VCaP (cell line): ENCODE measurements at regions not wholly inside any gene's neighbourhood (a gene's known extent, or its start where the extent isn't known, plus 50 kb on each side); places are given as distances from the start of the nearest gene placed in this dataset.

ENCODE experiments used
- H3K27ac ChIP-seq: fragments of 450-650 bp; 2 replicates; pipeline ENCODE4 v1.5.1; 2017
- CTCF ChIP-seq: fragments of 450-650 bp; conservative IDR thresholded peaks from 2 replicates; pipeline ENCODE4 v1.5.1; 2017; ENCODE audit warnings: mild to moderate bottlenecking, moderate library complexity

DNA sequence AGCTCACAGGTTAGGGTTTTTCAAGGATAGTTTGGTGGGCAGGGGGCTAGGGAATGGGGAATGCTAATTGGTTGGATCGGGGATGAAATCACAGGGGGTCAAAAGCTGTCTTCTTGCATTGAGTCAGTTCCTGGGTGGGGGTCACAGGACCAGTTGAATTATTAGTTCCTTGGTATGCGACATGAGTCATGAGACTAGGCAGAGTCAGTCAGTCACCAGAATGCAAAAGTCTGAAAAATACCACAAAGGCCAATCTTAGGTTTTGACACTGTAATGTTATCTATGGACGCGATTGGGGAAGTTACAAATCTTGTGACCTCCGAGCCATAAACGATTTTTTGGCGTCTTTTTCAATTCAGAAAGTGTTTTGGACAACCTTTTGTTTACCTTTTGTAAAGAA lies 101.2 kb downstream of the ZNF519 start:
- no peak overlapping the region for H3K27ac ChIP-seq
- no peak for TF ChIP-seq CTCF

- TF ChIP-seq CTCF = no peak
Measured at GRCh38 chr18:14029512-14029911, 102.7 kb downstream of the ZNF519 start.

DNA sequence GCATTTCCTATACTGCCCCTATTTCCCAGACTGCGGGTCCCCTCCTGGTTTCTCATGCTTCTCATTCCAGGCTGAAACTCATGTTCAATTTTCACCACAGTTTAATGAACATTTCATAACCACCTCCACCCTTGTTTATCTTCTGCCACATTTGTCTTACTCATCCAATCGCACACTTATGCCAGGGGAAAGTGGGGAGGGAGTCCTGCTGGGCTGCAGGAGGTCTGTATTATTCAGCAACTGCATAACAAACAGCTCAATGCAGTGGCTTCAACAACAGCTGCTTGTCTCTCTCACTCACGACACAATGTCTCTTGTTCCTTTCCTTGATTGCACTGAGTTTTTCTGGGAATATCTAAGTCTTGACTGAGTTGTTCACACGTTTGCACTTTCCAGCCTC lies 106.0 kb downstream of the ZNF519 start:
- H3K27ac ChIP-seq = no peak overlapping the region
- no peak for TF ChIP-seq CTCF

More at GRCh38 chr18:14029512-14029911, 102.7 kb downstream of the ZNF519 start:
- H3K27ac ChIP-seq = no peak overlapping the region

GRCh38 chr18:14025306-14025940 lies 106.8 kb downstream of the ZNF519 start:
- no peak overlapping the region for H3K27ac ChIP-seq
- no peak for TF ChIP-seq CTCF

DNA sequence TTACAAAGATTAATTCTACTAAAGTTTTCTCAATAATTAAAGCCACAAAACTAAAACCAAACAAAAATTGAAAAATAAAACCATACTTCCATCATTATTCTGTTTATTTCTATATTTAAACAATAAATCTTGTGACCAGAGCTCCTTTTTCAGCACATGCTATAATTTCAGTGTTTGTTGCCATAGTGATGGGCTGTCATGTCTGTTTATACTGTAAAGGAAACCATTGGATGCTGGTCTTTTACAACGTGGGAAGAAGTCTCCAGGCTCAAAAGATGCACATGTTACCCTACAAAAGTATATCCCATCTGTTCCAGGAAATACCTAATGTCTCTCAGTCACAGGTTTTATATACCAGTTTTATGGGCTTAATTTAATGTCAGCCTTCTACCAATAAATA lies 100.1 kb upstream of the MC2R start:
- no peak for TF ChIP-seq CTCF
- no peak overlapping the region for H3K27ac ChIP-seq

GRCh38 chr18:14014456-14014855 lies 99.1 kb upstream of the MC2R start:
- H3K27ac ChIP-seq = no peak overlapping the region
- no peak for TF ChIP-seq CTCF

DNA sequence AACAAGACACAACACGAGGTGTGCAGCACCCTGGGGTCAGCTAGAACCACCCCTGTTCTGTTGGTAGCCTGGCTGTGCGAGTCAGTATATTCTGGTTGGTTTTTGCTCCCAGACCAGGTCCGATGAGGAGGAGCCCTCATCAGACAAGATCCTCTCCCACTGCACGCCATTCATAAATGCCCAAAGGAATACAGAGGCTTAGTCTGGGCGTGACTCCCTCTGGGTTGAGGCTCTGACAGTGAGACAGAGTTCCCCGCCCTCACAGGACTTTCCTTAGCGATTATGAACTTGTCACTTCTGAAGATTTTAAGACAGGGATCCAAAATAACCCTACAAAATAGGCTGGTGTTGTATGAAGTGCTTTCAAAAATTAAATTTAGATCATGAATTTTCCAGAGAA lies 85.5 kb upstream of the MC2R start:
- TF ChIP-seq CTCF = no peak

GRCh38 chr18:13999231-13999630 lies 83.9 kb upstream of the MC2R start:
- TF ChIP-seq CTCF = no peak

More for the DNA sequence above, 85.5 kb upstream of the MC2R start:
- no peak overlapping the region for H3K27ac ChIP-seq

More at GRCh38 chr18:13999231-13999630, 83.9 kb upstream of the MC2R start:
- H3K27ac ChIP-seq = no peak overlapping the region
